Suprapubic skin (tissue), 3 donors: ENCODE measurements at regions not wholly inside any gene's neighbourhood (a gene's known extent, or its start where the extent isn't known, plus 50 kb on each side); places are given as distances from the start of the nearest gene placed in this dataset.

Source experiments
- POLR2AphosphoS5 ChIP-seq, 3 donors: sonication (generic); formaldehyde crosslinking; IDR thresholded peaks; one replicate each; pipeline ENCODE4 v1.6.1; 2017; ENCODE audit warnings: antibody characterized with exemption in 3 of 3
- TF ChIP-seq, protein P1 (sequence below), 2 donors: fragments of 200-600 bp in 1 of 2; fragments of 450-650 bp in 1 of 2; sonication (generic) in 1 of 2; IDR thresholded peaks; one replicate each; pipeline ENCODE4 v1.5.1; 2016 to 2019; ENCODE audit warnings: antibody characterized with exemption in 2 of 2, mild to moderate bottlenecking in 1 of 2, moderate library complexity in 1 of 2

- TF ChIP-seq, protein P1, sequence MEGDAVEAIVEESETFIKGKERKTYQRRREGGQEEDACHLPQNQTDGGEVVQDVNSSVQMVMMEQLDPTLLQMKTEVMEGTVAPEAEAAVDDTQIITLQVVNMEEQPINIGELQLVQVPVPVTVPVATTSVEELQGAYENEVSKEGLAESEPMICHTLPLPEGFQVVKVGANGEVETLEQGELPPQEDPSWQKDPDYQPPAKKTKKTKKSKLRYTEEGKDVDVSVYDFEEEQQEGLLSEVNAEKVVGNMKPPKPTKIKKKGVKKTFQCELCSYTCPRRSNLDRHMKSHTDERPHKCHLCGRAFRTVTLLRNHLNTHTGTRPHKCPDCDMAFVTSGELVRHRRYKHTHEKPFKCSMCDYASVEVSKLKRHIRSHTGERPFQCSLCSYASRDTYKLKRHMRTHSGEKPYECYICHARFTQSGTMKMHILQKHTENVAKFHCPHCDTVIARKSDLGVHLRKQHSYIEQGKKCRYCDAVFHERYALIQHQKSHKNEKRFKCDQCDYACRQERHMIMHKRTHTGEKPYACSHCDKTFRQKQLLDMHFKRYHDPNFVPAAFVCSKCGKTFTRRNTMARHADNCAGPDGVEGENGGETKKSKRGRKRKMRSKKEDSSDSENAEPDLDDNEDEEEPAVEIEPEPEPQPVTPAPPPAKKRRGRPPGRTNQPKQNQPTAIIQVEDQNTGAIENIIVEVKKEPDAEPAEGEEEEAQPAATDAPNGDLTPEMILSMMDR (IDR thresholded peaks at IDR 0.05) = no peak
- TF ChIP-seq POLR2AphosphoS5 (IDR thresholded peaks at IDR 0.05) = no peak
These were observed 374.9 kb downstream of the TMEM38B start for GRCh38 chr9:106069241-106069640.
